DND-41 (cell line): ENCODE measurements at regions not wholly inside any gene's neighbourhood (a gene's known extent, or its start where the extent isn't known, plus 50 kb on each side); places are given as distances from the start of the nearest gene placed in this dataset.

Source experiments
- ATAC-seq: fragments of 200-7000 bp; cut with Tn5 transposase; 3 replicates; pipeline ENCODE4 v1.9.1; 2021; ENCODE audit warnings: low read depth; ENCODE audit not compliant: insufficient read depth
- DNase-seq: peaks from one replicate; pipeline ENCODE4 v3.0.0-alpha.2; 2020
- H2AFZ ChIP-seq: 2 replicates; pipeline ENCODE4 v1.6.0; 2012; ENCODE audit warnings: low read depth, low read length
- H3K27ac ChIP-seq: 2 replicates; pipeline ENCODE4 v1.5.1; 2012; ENCODE audit warnings: low read length, inconsistent platforms
- H3K27me3 ChIP-seq: fragments of 200-600 bp; sonication (generic); 2 replicates; pipeline ENCODE4 v1.6.0; 2012; ENCODE audit warnings: low read length, mild to moderate bottlenecking, inconsistent platforms; ENCODE audit not compliant: insufficient read depth, poor library complexity
- H3K36me3 ChIP-seq: 2 replicates; pipeline ENCODE4 v1.5.1; 2012; ENCODE audit warnings: low read length, inconsistent platforms; ENCODE audit not compliant: insufficient read depth
- H3K4me1 ChIP-seq: 2 replicates; pipeline ENCODE4 v1.5.1; 2012; ENCODE audit warnings: mild to moderate bottlenecking, low read length; ENCODE audit not compliant: insufficient read depth
- H3K4me2 ChIP-seq: 2 replicates; pipeline ENCODE4 v1.6.0; 2012; ENCODE audit warnings: mild to moderate bottlenecking, moderate library complexity, low read length, inconsistent platforms; ENCODE audit not compliant: insufficient read depth
- H3K4me3 ChIP-seq, 2 experiments: fragments of 200-600 bp in 1 of 2; shearing (Covaris generic) in 1 of 2; 2 replicates each; pipeline ENCODE4 v1.5.1; 2012 to 2016; ENCODE audit warnings: inconsistent platforms in 2 of 2, low read length in 2 of 2, mild to moderate bottlenecking in 2 of 2, low read depth in 1 of 2, moderate library complexity in 1 of 2
- H3K79me2 ChIP-seq: 2 replicates; pipeline ENCODE4 v1.6.0; 2012; ENCODE audit warnings: low read length, inconsistent platforms; ENCODE audit not compliant: insufficient read depth
- H3K9ac ChIP-seq: 2 replicates; pipeline ENCODE4 v1.6.0; 2012; ENCODE audit warnings: low read depth, mild to moderate bottlenecking, inconsistent platforms, low read length, moderate library complexity
- H3K9me3 ChIP-seq: 2 replicates; pipeline ENCODE4 v1.5.1; 2012; ENCODE audit warnings: low read length, moderate library complexity, mild to moderate bottlenecking, inconsistent platforms; ENCODE audit not compliant: insufficient read depth, severe bottlenecking
- H4K20me1 ChIP-seq: 2 replicates; pipeline ENCODE4 v1.6.0; 2012; ENCODE audit warnings: low read length; ENCODE audit not compliant: insufficient read depth
- CTCF ChIP-seq: IDR thresholded peaks from 2 replicates; pipeline ENCODE4 v1.5.1; 2012; ENCODE audit warnings: borderline replicate concordance, low read length, moderate library complexity, mild to moderate bottlenecking; ENCODE audit not compliant: poor library complexity, severe bottlenecking; ENCODE audit errors: extremely low read depth
- EZH2 ChIP-seq: IDR thresholded peaks from 3 replicates; pipeline ENCODE4 v1.6.1; 2012; ENCODE audit warnings: borderline replicate concordance, low read depth, mild to moderate bottlenecking, moderate library complexity, low read length, inconsistent platforms; ENCODE audit not compliant: severe bottlenecking

DNA sequence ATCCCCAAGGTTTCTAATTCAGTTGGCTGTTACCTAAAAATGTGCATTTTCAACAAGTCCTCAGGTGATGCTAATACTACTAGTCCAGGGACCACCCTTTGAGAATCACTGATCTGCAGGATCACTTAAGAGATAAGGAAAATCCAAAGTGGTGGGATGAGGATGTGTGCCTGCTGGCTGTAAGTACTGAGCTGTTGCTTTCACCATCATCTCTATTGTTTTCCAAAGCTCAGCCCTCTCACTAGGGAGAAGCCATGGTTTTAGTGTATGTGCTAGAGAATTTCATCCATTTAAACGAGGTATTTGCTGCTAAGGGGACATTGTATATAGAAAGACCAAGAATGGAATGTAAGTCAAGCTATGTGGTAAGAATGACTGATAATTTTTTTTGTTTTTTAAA lies 202.3 kb downstream of the KIF21A start:
- H3K36me3 ChIP-seq, result no peaks in the 10 kb centered on the region
- no peak overlapping the region for H2AFZ ChIP-seq
- H3K79me2 ChIP-seq, result no peaks in the 10 kb centered on the region
- no peaks in the 10 kb centered on the region for H3K4me1 ChIP-seq
- no peak overlapping the region for H3K9ac ChIP-seq
- ATAC-seq, result no peak
- H3K27ac ChIP-seq, result no peak overlapping the region
- no peak overlapping the region for H3K4me2 ChIP-seq
- H3K4me3 ChIP-seq, result no peak overlapping the region
- H4K20me1 ChIP-seq, result no peaks in the 10 kb centered on the region
- no peaks in the 10 kb centered on the region for H3K27me3 ChIP-seq
- no peaks in the 10 kb centered on the region for H3K9me3 ChIP-seq
- DNase-seq, result no peak
- TF ChIP-seq CTCF (no peak), EZH2 (no peak)

DNA sequence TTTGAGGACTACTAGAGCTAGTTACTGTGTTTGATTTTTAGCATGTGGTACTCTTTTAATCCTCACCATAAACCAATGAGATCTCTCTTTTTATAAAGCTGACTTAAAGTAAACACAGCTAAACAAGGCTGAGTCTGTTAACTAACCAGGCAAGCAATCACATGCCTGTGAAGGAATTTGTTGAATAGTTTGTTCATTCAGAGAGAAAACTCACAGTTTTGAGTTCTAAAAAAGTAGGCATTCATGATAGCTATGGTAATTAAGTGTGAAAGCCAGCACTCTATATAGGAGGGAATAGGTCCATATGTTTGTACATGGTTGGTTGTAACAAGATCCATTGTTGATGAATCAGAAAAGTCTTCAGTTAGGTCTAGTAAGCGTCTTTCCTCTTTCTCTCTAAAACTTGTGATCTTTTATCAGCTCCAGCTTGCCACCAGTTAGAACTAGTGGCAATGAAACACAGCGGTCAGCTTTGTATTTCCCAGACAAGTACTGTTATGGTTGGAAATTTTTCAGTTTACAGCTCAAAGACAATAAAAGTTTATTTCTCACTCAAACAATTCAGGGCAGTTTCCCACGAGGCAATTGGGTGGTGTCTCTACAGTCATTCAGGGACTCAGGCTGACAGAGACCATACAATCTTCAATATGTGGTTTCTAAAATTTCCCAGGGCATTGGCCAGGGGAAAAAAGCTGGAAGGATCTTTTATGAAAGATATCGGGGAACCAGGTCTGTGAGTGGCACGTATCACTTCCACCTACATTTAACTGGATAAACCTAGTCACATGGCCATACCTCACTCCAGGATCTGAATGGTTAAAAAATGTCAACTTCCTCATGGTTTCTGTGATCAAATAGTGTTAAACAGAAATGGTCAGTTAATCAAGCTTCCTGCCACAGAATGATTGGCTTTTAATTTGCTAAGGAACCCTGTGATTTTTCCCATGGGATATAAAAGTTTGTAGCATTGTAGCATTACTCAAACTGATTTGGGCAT lies 203.1 kb downstream of the KIF21A start:
- no peak for TF ChIP-seq EZH2
- no peaks in the 10 kb centered on the region for H3K27me3 ChIP-seq
- H3K27ac ChIP-seq, result no peak overlapping the region
- ATAC-seq (no peak), DNase-seq (no peak)
- H3K79me2 ChIP-seq, result no peaks in the 10 kb centered on the region
- no peak overlapping the region for H3K9ac ChIP-seq
- H2AFZ ChIP-seq, result no peak overlapping the region
- H3K4me2 ChIP-seq, result no peak overlapping the region
- H3K4me3 ChIP-seq, result no peak overlapping the region
- H3K36me3 ChIP-seq, result no peaks in the 10 kb centered on the region
- H3K4me1 ChIP-seq, result no peaks in the 10 kb centered on the region
- H3K9me3 ChIP-seq, result no peaks in the 10 kb centered on the region
- no peaks in the 10 kb centered on the region for H4K20me1 ChIP-seq

DNA sequence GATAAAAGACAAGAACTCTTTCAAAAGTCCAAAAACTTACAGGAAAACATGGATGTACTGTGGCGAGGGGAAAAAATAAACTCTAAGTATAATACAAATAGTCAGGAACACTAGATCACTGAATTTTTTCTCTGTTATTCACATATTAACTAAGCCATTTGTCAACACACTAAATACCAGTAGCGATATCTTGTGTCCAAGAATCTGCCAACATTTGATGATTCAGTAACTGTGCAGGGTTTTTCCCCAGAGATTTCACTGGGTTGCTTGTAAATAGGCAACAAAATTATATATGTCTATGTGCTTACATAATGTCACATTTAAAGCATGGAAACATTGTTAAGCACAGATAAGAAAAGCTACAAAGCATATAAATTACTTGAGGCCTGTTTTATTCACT lies 205.9 kb downstream of the KIF21A start:
- Histone ChIP-seq H3K4me3 (no peak overlapping the region), H4K20me1 (no peaks in the 10 kb centered on the region), H3K27ac (no peak overlapping the region), H3K36me3 (no peaks in the 10 kb centered on the region), H2AFZ (no peak overlapping the region), H3K9me3 (no peaks in the 10 kb centered on the region), H3K79me2 (no peaks in the 10 kb centered on the region), H3K9ac (no peak overlapping the region), H3K27me3 (no peaks in the 10 kb centered on the region), H3K4me2 (no peak overlapping the region), H3K4me1 (no peaks in the 10 kb centered on the region)
- no peak for ATAC-seq
- TF ChIP-seq CTCF, result no peak
- no peak for DNase-seq

GRCh38 chr12:39235990-39236767 lies 206.7 kb downstream of the KIF21A start:
- no peak overlapping the region for H2AFZ ChIP-seq
- no peaks in the 10 kb centered on the region for H3K27me3 ChIP-seq
- no peak overlapping the region for H3K27ac ChIP-seq
- no peaks in the 10 kb centered on the region for H4K20me1 ChIP-seq
- DNase-seq (no peak), ATAC-seq (no peak)
- H3K4me2 ChIP-seq, result no peak overlapping the region
- H3K4me1 ChIP-seq, result no peaks in the 10 kb centered on the region
- no peaks in the 10 kb centered on the region for H3K36me3 ChIP-seq
- H3K4me3 ChIP-seq, result no peak overlapping the region
- H3K9ac ChIP-seq, result no peak overlapping the region
- TF ChIP-seq EZH2 (no peak), CTCF (no peak)
- H3K79me2 ChIP-seq, result no peaks in the 10 kb centered on the region
- no peaks in the 10 kb centered on the region for H3K9me3 ChIP-seq
